ENCODE measurements at regions not wholly inside any gene's neighbourhood (a gene's known extent, or its start where the extent isn't known, plus 50 kb on each side); places are given as distances from the start of the nearest gene placed in this dataset.

GRCh38 chr4:141330616-141331015 lies 109.9 kb downstream of the ZNF330 start:
- TF ChIP-seq CTCF (IDR thresholded peaks at IDR 0.05 in 8 of 11, conservative IDR thresholded peaks at IDR 0.05 in 3 of 11) (no peak), POLR2A (IDR thresholded peaks at IDR 0.05) (no peak)
